ENCODE measurements at regions not wholly inside any gene's neighbourhood (a gene's known extent, or its start where the extent isn't known, plus 50 kb on each side); places are given as distances from the start of the nearest gene placed in this dataset.

DNA sequence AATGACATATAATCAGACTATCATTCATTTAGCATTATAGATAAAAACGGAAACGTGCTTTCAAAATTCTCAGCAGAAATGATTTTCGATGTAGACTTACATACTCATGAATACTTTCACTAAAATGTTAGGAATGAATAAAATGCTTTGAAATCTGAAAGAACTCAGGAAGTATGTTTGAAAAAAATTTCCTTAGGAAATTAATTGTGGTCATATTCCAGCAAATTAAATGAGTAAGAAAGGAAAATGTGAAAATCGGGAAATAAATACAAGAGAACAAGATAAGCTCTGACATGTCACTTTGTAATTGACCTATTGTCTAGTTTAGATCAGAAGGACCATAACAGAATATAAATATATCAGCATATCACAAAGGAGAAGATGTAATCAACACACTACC, 981.0 kb upstream of the CDH2 start:
- DNase-seq (ENCODE audit: low spot score): no peak

DNA sequence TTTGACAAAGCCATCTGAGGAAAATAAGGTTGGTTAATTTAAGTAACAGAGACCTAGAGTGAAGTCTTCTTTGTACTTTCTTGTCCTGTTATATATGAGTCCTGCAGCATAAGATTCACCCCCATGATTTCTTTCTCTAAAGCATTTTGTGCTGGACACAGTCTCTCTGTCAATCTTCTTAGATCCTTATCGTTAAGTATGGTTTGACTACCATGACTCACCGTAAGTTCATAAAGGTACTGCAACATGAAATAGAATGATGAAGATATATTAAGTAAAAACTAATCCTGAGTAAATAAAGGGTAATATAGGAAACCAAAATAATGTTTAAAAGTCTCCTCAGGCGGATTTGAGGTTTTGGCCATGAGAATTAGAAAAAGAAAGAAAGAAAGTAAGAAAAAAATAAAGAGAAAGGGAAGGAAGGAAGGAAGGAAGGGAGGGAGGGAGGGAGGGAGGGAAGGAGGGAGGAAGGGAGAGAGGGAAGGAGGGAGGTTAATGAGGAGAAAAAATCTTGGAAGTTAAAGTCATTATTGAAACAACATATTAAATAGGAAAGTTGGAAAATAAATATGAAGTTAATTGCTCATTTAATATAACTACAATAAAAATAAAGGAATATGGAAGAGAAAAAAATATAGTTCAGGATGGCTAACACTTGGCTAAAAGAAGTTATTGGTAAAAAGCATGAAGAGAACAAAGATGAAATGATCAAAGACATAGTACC, 980.3 kb upstream of the CDH2 start:
- no peak for DNase-seq (ENCODE audit: low spot score)

DNA sequence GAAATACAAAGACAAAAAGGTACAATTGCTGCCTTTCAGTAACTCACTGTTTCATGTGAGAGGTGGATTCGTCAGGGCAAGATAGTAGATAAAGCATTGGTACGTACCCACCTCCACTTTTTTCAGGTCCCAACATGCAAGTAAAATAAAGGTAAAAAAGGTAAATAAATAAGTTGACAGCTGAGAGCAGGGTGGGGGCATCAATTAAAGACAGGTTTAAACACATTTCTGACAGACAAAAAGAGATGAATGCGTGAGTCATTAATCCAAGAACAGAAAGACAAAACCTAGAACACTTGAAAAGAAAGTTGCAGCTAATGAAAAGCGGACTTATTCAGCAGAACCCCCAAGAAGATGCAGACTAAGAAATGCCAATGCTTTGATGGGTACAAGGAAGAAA, 979.6 kb upstream of the CDH2 start:
- DNase-seq (ENCODE audit: low spot score): no peak

DNA sequence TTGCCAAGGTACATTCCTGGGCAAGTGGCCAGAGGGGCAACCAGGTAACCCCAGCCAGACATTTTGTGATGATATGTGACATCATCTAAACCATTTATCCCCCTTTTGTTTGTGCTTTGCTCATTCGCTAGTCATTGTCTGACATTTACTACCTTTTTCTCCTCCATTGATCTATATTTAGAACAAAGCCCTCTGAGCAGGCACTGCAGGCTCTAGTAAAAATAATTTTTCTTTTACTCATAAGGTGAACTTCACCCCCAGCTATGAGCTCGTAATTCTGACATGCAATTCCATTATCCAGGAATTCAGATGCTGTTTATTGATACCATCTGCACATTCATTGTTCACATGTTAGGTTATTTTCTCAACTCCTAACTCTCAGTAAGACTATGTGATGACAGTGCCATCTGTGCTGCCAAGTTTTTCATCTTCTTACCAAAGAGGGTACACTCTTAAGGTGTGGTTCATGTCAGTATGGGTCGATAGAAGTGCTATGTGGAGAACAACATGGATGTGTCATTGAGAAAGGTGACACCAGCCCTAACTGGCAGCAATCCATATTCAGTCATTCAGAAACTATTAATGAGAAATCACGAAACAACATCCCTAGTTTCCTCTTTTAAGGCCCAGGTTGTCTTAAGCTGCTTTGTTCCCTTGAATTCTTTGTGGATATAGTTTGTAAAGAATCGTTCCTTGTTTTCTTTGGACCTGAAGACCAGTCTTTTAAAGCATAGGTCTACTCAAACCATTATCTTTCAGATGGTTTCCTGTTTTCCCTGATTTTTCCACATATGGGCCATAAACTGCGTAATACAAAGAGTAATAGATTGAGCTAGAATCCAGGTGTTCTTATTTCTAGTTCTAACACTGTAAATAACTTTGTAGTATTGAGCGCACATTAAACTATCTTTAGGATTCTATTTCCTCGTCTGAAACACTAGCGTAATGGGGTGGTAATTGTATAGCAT, 978.1 kb upstream of the CDH2 start:
- peak; percentile 28 for DNase-seq (ENCODE audit: low spot score)

DNA sequence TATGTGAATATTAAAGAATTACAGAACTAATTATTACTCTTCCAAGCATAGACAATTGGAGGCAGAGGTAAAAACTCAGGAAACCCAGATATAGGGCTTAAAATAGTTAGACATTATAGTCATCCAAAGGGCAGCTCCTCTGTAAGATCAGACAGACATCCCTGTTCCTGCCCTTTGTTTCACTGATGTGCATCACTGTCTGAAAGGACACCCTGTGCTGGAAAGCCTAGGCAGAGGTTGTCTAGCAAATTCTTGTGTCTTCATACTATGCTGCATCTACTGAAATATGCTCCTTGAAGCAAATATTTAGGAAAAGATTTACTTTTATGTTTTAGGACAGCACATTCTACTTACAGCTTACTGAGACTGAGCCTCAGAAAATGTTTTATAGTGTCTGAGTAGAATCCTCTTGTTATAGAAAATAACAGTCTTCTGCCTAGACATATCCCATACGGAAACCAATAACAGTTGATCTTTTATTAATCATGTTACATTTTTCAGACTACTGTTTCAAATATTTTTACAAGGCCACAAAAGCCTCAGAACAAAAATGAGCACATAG, 977.3 kb upstream of the CDH2 start:
- DNase-seq (ENCODE audit: low spot score): peak; percentile 26

DNA sequence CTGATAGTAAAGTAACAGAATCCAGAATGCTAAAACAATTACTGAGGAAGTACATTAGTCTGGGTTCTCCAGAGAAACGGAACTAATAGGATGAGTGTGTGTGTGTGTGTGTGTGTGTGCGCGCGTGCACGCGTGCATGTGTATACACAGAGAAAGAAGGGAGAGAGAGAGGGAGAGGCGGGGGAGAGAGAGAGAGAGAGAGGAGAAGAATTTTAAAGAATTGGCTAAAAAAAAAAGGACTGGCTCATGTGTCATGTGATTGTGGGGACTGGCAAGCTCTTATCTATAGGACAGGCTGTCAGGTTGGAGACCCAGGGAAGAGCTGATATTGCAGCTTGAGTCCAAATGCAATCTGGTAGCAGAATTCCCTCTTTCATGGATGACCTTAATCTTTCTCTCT, 976.2 kb upstream of the CDH2 start:
- no peak for DNase-seq (ENCODE audit: low spot score)

DNA sequence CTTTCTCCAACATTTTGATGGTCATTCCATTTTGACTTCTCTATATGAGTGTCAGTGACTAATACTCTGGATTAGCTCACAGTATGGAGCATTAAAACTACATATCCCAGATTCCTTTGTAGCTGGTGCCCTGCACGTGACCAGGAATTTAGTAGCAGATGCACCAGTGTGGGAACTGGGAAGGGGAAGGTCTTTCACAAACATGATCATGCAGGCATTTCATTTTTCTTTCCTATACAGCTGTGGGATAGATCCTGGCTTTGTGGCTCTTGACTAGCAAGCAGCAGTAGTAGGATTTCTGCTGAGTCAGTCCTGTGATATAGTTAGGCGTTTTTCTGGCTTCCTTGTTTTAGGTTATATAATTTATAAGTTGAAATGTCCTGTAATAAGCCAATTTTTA, 971.0 kb upstream of the CDH2 start:
- DNase-seq (ENCODE audit: low spot score): no peak

DNA sequence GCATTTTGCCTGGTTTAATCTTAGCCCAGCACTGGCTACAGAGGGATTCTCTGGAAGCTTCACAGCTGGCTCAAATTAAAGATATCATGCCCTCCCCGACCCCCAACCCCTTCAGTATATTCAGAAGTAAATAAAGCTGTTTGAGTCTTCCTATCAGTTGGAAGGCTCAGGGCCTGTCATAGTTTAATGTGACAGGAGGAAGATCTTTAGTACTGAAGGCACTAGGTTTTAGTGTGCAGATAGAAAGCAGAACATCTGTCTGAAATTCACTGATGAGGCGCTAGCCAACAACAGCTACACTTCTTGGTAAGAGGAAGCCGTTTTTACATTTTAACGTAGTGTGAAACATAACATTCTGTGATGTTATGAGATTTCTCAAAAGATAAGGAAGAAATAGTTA, 969.1 kb upstream of the CDH2 start:
- no peak for DNase-seq (ENCODE audit: low spot score)

DNA sequence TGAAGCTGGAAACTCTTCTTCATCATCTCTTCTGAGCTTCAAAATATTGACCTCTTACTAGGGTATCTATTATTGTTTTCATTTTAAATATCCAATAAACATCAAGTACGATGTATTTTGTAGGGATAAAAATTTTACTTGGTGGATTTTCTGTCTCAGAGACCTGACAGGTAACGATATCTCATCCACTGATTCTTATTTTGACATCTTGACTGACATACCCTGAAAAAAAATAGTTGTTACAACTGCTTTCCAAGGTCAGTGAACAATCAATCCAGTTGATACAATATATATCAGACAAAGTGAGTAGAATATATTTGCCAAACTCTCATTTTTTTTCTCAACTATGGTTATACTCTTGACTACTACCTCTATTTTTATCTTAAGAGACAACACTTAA, 963.7 kb upstream of the CDH2 start:
- no peak for DNase-seq (ENCODE audit: low spot score)

DNA sequence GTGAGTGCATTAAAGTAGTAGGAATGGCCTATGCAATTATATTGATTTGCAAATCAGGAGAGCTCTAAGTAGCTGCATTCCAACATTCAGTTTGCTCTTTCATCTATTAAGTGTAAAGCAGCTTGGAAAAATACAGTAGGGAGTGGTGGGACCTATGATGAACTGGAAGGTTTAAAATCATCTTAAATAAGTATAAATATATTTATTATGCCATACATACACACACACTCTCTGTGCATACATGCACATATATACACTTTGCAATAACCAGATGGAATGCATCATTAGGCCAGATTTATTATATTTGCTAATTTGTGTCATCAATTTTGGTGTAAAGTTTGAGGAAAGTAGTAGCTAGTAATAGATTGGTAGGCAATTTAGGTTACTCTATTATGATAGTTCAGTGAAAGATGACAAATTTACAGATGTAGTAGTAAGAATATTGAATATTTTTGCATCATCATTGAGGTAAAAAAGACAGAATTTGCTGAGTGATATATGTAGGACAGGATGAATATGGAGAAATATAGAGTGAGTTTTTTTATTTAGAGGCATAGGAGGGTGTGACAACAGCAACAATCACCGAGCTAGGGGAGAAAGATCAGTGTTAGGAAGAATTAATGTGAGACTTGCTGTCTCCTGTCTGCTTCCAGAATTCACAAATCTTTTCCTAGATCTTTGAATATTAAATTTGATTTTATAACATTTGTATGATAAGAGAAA, 961.0 kb upstream of the CDH2 start:
- no peak for DNase-seq (ENCODE audit: low spot score)

DNA sequence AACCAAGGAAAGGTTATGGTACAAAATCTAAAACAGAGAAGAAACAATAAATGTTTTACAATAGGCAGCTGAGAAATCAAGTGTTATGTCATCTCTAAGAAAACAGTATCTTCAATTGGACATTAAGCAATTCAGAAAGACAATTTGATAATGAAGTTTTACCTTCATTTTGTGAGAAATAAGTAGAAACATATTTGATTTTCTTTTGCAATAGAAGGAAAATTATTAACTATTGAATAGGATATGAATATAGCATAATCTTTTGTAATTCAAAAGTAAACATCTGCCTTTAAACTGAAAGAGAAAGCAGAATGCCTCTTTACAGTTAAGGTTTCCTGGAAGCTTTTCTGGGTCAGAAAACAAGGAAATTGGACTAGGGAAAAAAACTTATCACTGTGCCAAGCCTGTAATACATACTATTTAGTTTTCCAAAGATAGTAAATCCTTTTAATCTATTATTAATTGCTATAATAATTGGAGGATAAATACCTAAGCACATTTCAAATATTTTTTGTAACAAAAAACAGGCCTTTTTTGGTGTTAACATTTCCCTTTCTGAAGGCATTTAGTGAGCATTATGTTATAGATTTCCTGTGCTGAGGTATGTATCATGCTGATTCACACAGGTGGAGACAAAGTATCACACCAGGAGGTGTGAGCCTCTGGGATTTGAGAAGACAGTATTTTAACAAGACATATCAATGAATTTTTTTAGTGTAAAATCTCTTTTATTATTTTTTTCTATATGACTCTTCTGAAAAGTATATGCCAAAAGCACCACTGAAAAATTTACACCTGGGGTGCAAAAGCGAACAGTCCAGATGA, 947.0 kb upstream of the CDH2 start:
- DNase-seq (ENCODE audit: low spot score): no peak

DNA sequence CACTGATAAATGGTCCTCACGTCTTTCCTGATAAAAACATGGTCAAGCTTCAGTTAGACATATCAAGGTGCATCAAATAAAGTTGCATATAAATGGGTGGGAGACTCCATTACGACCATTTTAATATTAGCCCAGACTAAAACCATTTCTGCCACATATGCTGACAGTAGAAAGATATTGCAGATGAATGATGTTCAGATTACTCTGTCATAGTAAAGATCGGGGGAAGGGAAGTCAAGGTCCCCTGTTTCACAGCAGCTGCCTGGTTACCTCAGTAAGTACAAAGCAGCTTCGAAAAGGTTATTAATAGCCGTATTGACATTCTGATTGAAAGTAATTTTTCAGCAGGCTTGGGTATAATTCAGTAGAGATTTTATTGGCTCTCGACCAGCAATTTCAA, 927.7 kb upstream of the CDH2 start:
- DNase-seq (ENCODE audit: low spot score): no peak

DNA sequence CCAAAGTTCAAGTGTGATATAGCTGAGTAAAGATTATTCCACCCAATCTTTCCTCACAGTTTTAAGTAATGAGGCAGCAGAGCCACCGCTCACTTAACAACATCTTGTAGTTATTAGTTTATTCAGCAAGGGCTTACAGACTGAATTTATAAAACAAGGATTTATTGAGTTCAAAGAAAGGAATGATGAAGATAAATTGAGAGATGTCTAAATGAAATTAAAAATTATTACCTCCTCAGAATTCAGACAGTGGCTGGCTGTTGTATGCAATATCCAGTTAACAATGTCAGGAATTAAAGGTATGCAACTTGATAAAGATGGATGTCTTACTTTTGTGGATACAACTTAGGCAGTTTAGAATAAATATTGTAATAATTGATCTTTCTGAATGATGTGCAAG, 927.3 kb upstream of the CDH2 start:
- no peak for DNase-seq (ENCODE audit: low spot score)

DNA sequence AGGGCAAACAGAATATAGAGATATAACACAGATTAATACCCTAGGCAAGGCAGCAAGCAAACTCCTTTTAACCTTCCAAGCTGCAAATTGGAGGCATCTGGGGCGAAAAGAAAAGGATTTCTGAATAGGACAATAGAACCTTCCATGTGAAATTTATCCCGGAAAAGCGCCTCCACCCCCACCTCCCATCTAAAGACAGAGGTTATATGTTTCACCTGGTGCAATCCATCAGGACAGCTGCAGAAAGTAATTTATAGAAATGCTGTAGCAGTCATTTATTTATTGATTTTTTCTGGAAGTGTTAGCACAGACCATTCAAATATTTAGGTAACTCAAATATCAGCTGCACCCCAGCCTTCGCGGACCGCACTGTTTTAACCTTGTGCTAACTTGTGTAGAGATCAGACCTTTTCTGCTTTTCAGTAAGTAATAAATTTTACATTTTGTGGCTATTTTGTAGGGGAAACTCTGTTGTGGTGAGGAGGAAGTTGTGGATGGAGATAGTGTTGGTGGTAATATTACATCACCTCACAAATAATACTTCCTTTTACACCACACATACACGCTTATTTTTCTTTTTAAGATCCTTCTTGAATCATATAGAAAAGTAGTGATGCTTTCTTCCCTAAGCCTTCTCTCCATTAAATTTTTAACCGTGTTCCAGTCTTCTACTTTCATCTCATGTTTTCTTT, 919.3 kb upstream of the CDH2 start:
- DNase-seq (ENCODE audit: low spot score): no peak

DNA sequence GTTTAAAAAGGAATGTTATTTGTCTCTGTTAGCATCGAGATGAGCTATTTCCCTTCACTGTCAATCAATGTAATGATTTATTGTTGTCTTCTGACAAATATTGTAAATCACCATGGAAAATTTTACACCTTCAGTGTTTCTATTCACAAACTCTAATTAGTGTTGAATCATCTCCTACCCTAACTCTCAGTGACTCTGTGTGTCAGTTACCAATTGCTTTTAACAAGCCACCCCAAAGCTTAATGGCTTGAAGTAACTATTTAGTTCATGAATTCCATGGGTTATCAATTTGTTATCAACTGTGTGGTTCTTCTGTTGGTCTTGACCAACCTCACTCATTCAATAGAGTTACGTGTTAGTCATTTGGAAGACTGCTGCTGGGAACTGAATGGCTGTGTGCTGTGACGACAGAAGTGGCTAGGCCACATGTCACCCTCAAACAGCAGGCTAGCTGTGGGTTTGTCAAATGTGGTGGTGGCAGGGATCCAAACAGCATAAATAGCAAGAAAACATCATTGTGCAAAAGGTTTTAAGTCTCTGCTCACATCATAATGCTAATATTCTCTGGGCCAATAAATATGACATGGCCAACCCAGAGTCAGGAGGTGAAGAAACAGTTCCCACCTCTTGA, 910.8 kb upstream of the CDH2 start:
- DNase-seq (ENCODE audit: low spot score): no peak

DNA sequence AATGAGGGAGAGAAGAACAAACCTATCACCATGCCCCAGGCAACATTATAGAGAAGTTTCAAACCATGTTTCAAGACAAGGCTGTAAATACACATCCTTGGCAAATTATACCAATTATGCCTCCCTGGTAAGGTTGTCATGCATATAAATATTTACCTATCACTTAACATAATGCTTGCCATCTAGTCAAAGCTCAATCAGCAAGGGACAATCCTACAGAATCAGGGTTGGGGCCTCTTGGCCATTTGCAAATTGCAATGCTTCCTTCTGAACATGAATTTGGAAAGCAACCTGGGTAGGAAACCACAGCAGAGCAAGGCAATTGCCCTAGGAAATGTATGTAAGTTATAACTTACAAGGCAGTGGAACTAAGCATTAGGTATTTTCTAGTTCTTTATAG, 907.2 kb upstream of the CDH2 start:
- no peak for DNase-seq (ENCODE audit: low spot score)

DNA sequence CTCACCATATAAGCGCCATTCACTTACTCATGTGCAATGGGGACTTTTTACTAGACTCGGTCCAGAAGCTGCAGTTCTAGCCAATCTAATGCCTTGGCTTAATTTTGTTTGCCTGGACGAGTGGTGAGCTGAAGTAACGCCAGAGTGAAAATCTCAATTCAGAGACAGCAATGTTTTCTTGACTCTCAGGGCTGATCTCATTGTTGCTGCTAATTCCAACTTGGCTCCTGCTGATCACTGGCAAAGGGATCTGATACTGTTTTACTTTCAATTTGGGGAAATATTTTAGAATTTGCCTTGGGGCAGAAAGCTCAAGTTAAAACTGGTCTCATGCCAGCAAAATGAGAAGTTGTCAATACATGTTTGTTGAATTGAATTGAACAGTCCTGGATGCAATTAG, 906.6 kb upstream of the CDH2 start:
- DNase-seq (ENCODE audit: low spot score): no peak

DNA sequence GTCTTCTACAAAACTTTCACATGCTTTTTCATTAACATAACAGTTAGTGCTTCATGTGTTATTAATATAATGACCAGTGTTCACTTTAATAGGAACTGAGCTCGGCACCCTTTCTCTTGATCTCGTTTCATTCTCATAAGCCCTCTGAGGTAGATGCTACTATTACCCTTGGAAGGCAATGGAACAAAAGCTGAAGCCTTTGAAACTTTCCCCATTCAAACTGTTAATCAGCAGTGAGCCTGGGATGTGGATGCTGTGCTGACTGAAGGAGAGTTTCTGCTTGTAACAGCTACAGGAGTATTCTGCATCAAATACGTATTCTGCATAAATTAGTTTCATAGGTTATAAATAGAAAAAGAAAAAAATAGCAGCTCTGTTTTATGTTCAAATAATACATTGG, 904.0 kb upstream of the CDH2 start:
- DNase-seq (ENCODE audit: low spot score): no peak

DNA sequence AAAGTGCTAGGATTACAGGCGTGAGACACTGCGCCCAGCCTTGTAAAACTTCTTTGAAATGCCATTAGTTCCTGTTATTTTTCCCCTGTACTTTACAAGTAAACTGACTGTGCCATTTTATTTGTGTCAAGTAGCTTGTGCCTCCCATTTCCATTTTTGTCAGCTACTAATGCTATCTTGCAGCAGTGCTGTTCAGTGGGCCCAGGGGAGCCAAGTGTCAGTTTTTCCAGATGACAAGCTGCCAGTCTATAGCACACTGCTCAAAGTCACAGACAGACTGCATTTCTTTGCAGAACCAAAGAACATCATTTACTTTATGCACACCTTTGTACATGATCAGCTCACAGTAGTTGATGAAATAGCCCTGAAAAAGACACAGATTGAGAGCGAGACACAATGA, 901.3 kb upstream of the CDH2 start:
- no peak for DNase-seq (ENCODE audit: low spot score)

DNA sequence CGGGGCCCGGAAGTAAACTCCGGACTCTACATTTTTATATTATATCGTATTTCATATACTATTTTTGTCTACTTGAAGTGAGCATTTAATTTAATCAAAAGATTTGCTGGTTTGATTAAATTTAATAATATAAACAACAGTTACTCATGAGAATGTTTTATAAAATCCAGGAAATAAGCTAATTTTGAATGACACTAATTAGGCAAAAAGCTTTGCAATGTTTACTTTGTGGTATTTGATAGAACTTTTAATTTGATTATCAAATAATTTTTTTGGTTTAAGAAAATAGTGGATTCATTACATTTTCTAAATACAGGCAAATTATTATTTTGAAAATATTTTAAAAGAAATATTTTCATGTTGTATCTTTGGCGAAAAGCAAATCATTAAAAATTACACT, 900.4 kb upstream of the CDH2 start:
- no peak for DNase-seq (ENCODE audit: low spot score)

DNA sequence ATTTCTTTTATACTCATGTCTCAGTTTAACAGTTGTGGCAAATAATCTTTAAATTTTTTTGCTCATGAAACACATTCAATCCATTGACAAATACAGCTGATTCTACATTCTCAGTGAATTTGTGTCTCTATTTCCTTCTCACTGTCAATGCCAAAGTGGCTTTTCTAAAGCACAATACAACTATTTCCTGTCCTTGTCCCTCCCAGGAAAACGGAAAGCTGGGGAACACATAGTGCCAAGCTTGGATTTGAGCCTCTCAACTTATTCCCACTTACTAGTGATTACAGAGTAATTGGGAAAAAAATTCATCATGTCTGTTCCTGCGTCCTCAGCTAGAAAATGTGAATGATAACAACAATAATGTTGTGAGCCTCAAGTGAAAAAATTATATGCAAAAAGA, 899.7 kb upstream of the CDH2 start:
- no peak for DNase-seq (ENCODE audit: low spot score)
